ENCODE measurements at regions not wholly inside any gene's neighbourhood (a gene's known extent, or its start where the extent isn't known, plus 50 kb on each side); places are given as distances from the start of the nearest gene placed in this dataset.

- WGBS, 2 experiments (ENCODE audit: insufficient coverage in 2 of 2): no CpG with 5 or more reads among the region's 2 CpGs
- Histone ChIP-seq H3K4me3 (ENCODE audit: extremely low read depth, insufficient read depth, low read length, poor library complexity, severe bottlenecking) (no peak overlapping the region), H3K36me3 (ENCODE audit: control insufficient read depth, insufficient read depth, low read length) (no peaks in the 10 kb centered on the region), H3K4me1 (ENCODE audit: control insufficient read depth, insufficient read depth, low read length, poor library complexity, severe bottlenecking) (no peaks in the 10 kb centered on the region), H3K27ac (ENCODE audit: low read depth, low read length, severe bottlenecking) (no peak overlapping the region), H3K9me3 (ENCODE audit: control insufficient read depth, low read length) (no peaks in the 10 kb centered on the region)
Measured at GRCh38 chr4:124591637-124592036, 120.9 kb downstream of the ANKRD50 start.

GRCh38 chr4:124593494-124593893, 119.0 kb downstream of the ANKRD50 start:
- WGBS, 2 experiments (ENCODE audit: insufficient coverage in 2 of 2): 69 to 100% methylated on average over 2 of the region's 2 CpGs
- Histone ChIP-seq H3K4me1 (ENCODE audit: control insufficient read depth, insufficient read depth, low read length, poor library complexity, severe bottlenecking) (no peaks in the 10 kb centered on the region), H3K36me3 (ENCODE audit: control insufficient read depth, insufficient read depth, low read length) (no peaks in the 10 kb centered on the region), H3K4me3 (ENCODE audit: extremely low read depth, insufficient read depth, low read length, poor library complexity, severe bottlenecking) (no peak overlapping the region), H3K27ac (ENCODE audit: low read depth, low read length, severe bottlenecking) (no peak overlapping the region), H3K9me3 (ENCODE audit: control insufficient read depth, low read length) (no peaks in the 10 kb centered on the region)

- Histone ChIP-seq H3K4me3 (ENCODE audit: extremely low read depth, insufficient read depth, low read length, poor library complexity, severe bottlenecking) (no peak overlapping the region), H3K9me3 (ENCODE audit: control insufficient read depth, low read length) (no peaks in the 10 kb centered on the region), H3K36me3 (ENCODE audit: control insufficient read depth, insufficient read depth, low read length) (no peaks in the 10 kb centered on the region), H3K4me1 (ENCODE audit: control insufficient read depth, insufficient read depth, low read length, poor library complexity, severe bottlenecking) (no peaks in the 10 kb centered on the region), H3K27ac (ENCODE audit: low read depth, low read length, severe bottlenecking) (no peak overlapping the region)
- no CpG with 5 or more reads among the region's 1 CpG for WGBS, 2 experiments (ENCODE audit: insufficient coverage in 2 of 2)
Measured at GRCh38 chr4:124594945-124595344, 117.6 kb downstream of the ANKRD50 start.

- 36 to 74% methylated on average over 2 to 4 of the region's 4 CpGs for WGBS, 2 experiments (ENCODE audit: insufficient coverage in 2 of 2)
- H3K4me3 ChIP-seq (ENCODE audit: extremely low read depth, insufficient read depth, low read length, poor library complexity, severe bottlenecking): no peak overlapping the region
- H3K4me1 ChIP-seq (ENCODE audit: control insufficient read depth, insufficient read depth, low read length, poor library complexity, severe bottlenecking): no peaks in the 10 kb centered on the region
- H3K9me3 ChIP-seq (ENCODE audit: control insufficient read depth, low read length): no peaks in the 10 kb centered on the region
- no peaks in the 10 kb centered on the region for H3K36me3 ChIP-seq (ENCODE audit: control insufficient read depth, insufficient read depth, low read length)
- no peak overlapping the region for H3K27ac ChIP-seq (ENCODE audit: low read depth, low read length, severe bottlenecking)
Measured at GRCh38 chr4:124596816-124597215, 115.7 kb downstream of the ANKRD50 start.

- 50% methylated on average over 1 of the region's 2 CpGs for WGBS, 2 experiments (ENCODE audit: insufficient coverage in 2 of 2)
- Histone ChIP-seq H3K4me1 (ENCODE audit: control insufficient read depth, insufficient read depth, low read length, poor library complexity, severe bottlenecking) (no peaks in the 10 kb centered on the region), H3K36me3 (ENCODE audit: control insufficient read depth, insufficient read depth, low read length) (no peaks in the 10 kb centered on the region), H3K27ac (ENCODE audit: low read depth, low read length, severe bottlenecking) (no peak overlapping the region), H3K9me3 (ENCODE audit: control insufficient read depth, low read length) (no peaks in the 10 kb centered on the region), H3K4me3 (ENCODE audit: extremely low read depth, insufficient read depth, low read length, poor library complexity, severe bottlenecking) (no peak overlapping the region)
Measured at GRCh38 chr4:124610211-124610610, 102.3 kb downstream of the ANKRD50 start.
